ENCODE measurements at regions not wholly inside any gene's neighbourhood (a gene's known extent, or its start where the extent isn't known, plus 50 kb on each side); places are given as distances from the start of the nearest gene placed in this dataset.

DNA sequence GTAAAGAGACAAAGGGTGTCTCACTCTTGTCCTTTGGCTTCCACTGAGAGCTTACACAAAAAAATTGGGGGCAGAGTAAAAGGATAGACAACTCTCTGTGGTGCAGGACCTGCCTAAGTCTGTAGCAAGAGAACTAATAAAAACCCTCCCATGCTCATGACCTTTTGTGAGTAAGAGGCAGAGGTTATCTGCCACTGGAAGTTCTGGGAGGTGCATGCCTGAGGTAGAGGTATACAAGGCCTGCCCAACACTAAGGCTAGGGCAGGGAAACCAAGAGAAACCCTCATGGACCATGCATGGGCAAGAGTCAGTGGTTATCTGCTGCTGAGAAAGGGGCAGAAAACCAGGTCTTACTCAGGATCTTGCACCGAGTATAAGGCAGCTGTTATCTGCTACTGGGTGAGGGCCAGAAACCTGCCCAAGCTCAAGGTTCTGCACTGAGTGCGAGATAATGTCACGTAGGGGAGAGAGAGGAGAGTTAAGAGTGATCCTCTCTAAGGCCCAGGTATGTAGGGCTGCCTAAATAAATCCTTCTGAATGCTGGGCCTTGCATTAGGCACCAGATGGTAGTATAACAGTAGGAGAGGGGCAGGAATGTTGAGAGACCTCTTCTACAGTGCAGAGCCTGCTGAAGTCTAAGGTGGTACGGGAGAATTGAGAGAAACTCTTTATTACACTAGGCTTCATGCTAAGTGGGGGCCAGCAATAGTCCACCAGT, 143.4 kb downstream of the MACROH2A1 start:
- ATAC-seq = no peak
- H3K4me1 Mint-ChIP-seq = no peaks in the 10 kb centered on the region
- no peak overlapping the region for H3K27ac Mint-ChIP-seq
- no peaks in the 10 kb centered on the region for H3K36me3 Mint-ChIP-seq
- DNase-seq (ENCODE audit: low spot score in 2 of 2) = peak in 1 of 2 donors; percentile 28
- H3K9me3 Mint-ChIP-seq = peaks cover 4% of the 10 kb centered on the region
- no peak overlapping the region for H3K4me3 Mint-ChIP-seq

DNA sequence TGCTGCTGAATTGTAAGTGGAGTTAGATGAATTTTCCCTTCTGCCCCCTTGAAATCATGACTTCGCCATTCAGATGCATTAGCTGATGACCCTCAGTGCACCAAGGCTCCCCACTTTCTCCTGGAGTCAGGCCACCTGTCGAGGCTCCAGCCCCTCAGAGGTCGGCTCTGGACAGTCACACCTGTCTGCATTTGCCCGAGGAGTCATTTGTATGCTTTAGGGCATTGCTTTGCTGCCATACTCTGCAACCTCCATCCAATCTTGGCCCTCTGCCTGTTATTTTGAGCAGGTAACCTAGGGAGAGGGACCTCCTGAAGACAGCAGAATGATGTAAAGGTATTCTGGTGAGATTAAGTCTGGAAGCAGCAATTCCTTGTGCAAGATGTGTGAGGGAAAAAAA, 144.8 kb downstream of the MACROH2A1 start:
- H3K4me1 Mint-ChIP-seq = no peaks in the 10 kb centered on the region
- ATAC-seq = no peak
- no peaks in the 10 kb centered on the region for H3K36me3 Mint-ChIP-seq
- no peak overlapping the region for H3K27ac Mint-ChIP-seq
- no peaks in the 10 kb centered on the region for H3K9me3 Mint-ChIP-seq
- peak in 1 of 2 donors; percentile 20 for DNase-seq (ENCODE audit: low spot score in 2 of 2)
- no peak overlapping the region for H3K4me3 Mint-ChIP-seq

DNA sequence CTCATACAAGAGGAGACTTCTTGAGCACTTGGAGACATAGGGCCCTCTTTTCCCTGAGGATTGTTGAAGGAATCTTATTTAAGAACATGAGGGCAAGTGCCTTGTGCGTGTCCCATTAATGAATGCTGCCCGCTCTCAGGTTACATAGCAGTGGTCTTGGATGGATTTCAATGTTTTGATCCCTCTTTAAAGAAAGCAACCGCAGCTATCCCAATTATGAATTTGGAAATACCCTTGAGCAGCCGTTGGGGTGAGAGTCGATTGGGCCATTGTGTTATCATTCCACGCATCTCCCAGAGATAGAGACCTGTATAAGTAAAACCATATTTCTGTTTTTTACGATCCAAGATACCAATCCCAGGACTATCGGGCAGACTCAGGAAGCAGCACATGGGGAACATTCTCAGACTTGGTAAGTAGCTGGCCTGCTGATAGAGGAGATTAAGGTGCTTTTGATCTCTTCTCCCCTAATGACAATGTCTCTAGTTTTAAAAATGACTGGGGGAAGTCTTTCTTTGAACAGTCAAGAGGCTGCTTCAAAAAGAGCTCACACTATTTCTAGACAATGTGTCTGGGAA, 145.3 kb downstream of the MACROH2A1 start:
- Mint-ChIP-seq H3K36me3 (no peaks in the 10 kb centered on the region), H3K4me3 (no peak overlapping the region), H3K9me3 (no peaks in the 10 kb centered on the region), H3K4me1 (no peaks in the 10 kb centered on the region), H3K27ac (no peak overlapping the region)
- ATAC-seq (no peak), DNase-seq (ENCODE audit: low spot score in 2 of 2) (peak in 1 of 2 donors; percentile 25)

DNA sequence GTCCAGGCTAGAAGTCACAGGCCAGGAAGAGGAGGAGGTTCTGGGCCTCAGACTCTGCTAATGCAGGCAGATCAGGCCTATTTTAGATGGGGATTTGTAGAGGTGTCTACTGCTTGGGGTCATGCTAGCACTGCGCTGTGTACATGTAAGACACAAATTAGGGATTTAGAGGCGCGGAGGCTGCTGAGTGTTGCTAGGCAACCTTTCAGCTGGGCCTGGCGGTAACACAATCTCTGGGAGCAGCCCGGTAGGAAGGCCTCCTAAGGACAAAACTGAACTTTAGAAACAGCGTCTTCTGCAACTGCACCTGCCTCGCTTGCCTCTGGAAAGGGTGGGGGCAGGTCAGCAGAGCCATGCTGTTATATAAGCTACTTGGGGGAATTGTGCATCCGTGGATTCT, 147.9 kb downstream of the MACROH2A1 start:
- no peaks in the 10 kb centered on the region for H3K4me1 Mint-ChIP-seq
- DNase-seq (ENCODE audit: low spot score in 2 of 2) (peak in 1 of 2 donors; percentile 25), ATAC-seq (no peak)
- H3K9me3 Mint-ChIP-seq = no peaks in the 10 kb centered on the region
- no peak overlapping the region for H3K27ac Mint-ChIP-seq
- no peak overlapping the region for H3K4me3 Mint-ChIP-seq
- H3K36me3 Mint-ChIP-seq = no peaks in the 10 kb centered on the region

DNA sequence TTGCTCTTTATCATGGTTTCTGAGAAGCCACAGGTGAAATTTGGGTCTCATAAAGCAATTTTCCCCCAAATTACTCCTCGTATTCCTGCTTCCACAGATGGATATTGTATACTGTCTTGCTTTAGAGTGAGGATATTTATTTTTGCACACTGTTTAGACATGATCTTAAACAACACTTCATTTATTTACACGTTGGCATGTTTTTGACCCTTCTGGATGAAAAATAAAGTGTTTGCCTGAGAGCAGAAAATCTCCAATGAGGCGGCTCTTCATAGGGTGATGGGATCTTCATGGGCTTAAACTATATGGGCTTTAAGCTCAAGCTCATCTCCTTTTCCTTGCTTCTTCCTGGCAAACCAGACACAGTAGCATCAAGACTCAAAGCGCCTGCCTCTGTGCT, 148.4 kb downstream of the MACROH2A1 start:
- ATAC-seq (no peak), DNase-seq (ENCODE audit: low spot score in 2 of 2) (no peak)
- H3K9me3 Mint-ChIP-seq = no peaks in the 10 kb centered on the region
- no peaks in the 10 kb centered on the region for H3K36me3 Mint-ChIP-seq
- no peaks in the 10 kb centered on the region for H3K4me1 Mint-ChIP-seq
- H3K27ac Mint-ChIP-seq = no peak overlapping the region
- H3K4me3 Mint-ChIP-seq = no peak overlapping the region

DNA sequence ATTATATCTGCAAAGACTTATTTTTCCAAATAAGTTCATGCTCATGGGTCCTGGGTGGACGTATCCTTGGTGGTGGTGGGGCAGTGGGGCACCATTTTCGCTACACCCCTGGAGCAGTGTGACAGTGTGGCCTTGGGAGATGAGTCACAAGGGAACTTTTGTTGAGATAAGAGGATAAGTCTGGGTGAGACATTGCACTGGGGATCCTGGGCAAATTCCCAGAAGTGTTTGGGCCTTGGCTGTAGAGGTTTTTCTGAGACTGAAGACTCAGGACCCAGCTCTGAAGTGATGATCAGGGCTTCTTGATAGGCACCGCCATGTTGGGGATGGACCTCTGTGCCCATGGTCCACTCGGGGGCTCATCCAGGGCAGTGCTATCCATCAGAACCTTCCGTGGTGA, 149.4 kb downstream of the MACROH2A1 start:
- Mint-ChIP-seq H3K27ac (no peak overlapping the region), H3K4me1 (no peaks in the 10 kb centered on the region), H3K36me3 (no peaks in the 10 kb centered on the region), H3K4me3 (no peak overlapping the region), H3K9me3 (no peaks in the 10 kb centered on the region)
- ATAC-seq (no peak), DNase-seq (ENCODE audit: low spot score in 2 of 2) (peak in 1 of 2 donors; percentile 30)

DNA sequence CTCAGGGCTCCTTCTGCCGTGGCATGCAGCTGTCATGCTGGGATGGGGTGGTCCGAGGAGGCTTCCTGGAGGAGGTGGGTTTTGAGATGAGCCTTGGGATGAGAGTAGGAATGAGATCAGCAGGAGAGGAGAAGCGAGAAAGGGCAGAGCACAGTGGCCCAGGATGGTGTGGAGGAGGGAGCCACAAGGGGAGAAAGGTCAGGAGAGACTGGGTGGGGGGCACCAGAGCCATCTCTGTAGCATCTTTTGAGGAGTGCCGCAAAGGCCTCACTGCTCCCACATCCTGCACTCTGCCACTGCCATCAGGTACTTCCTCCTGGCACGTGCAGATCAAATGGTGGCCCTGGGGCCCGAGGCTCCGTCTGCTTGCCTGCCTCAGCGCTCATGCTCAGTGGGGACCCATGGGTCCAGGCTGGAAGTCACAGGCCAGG, 150.2 kb downstream of the MACROH2A1 start:
- no peaks in the 10 kb centered on the region for H3K4me1 Mint-ChIP-seq
- DNase-seq (ENCODE audit: low spot score in 2 of 2) = no peak
- no peak overlapping the region for H3K4me3 Mint-ChIP-seq
- H3K36me3 Mint-ChIP-seq = no peaks in the 10 kb centered on the region
- H3K9me3 Mint-ChIP-seq = no peaks in the 10 kb centered on the region
- ATAC-seq = no peak
- no peak overlapping the region for H3K27ac Mint-ChIP-seq

DNA sequence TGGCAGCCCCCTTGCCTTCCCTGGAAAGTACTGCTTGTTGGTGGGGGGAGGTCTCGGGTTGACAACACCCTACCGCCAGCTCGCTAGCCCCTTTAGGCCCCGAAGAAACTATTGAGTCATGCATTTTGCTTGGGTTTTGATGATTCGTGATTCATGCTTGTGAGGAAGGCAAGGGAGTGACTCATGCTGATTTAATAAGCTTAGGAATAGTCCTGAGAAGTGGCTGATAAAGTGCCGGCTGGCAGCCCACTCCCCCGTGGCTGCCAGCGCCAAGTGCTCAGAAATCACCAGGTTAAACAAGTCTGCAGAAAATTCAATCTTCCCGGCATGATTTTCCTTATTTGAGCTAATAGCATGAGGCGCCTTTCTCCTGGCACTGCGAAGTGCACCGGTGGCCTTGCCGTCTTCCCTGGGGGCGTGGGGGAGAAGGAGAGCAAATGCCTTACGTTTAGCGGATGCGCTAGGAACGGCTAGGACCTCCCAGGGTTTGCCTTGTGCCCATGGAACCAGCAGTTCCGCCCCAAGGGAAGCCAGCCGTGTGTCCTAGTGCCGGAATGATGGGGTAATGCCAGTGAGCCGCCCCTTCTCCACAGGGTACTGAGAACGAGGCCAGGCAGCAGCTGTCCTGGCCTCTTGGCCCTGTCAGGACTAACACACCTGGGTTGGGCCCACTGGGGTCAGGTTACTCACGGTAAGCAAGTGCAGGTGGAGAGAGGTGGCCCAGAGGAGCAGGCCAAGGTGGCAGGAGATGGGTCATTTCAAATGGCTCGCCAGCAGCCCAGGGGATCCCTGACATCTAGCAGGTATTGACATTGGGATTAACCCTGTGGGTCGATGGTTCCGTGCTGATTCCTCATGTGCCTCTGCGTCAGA, 151.9 kb downstream of the MACROH2A1 start:
- Mint-ChIP-seq H3K4me1 (no peaks in the 10 kb centered on the region), H3K27ac (no peak overlapping the region), H3K9me3 (no peaks in the 10 kb centered on the region), H3K4me3 (no peak overlapping the region), H3K36me3 (no peaks in the 10 kb centered on the region)
- DNase-seq (ENCODE audit: low spot score in 2 of 2) (no peak), ATAC-seq (peak; percentile 20)

DNA sequence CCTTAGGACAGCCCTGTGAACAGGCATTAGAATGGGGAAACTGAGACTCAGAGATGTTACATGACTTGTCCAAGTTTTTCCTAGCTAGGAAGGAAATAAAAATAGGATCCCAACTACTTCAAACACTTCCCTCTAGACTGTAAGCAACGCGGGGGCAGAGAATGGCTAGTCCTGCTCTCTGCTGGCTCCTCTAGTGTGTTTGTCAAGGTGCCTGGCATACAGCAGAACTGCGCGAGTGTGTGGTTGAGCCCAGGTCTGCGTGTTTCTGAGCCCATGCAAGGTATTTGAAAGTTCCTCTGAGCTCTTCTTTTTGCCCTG, 152.5 kb downstream of the MACROH2A1 start:
- Mint-ChIP-seq H3K4me3 (no peak overlapping the region), H3K36me3 (no peaks in the 10 kb centered on the region), H3K4me1 (no peaks in the 10 kb centered on the region), H3K9me3 (no peaks in the 10 kb centered on the region), H3K27ac (no peak overlapping the region)
- no peak for DNase-seq (ENCODE audit: low spot score in 2 of 2)
- ATAC-seq = peak; percentile 2

DNA sequence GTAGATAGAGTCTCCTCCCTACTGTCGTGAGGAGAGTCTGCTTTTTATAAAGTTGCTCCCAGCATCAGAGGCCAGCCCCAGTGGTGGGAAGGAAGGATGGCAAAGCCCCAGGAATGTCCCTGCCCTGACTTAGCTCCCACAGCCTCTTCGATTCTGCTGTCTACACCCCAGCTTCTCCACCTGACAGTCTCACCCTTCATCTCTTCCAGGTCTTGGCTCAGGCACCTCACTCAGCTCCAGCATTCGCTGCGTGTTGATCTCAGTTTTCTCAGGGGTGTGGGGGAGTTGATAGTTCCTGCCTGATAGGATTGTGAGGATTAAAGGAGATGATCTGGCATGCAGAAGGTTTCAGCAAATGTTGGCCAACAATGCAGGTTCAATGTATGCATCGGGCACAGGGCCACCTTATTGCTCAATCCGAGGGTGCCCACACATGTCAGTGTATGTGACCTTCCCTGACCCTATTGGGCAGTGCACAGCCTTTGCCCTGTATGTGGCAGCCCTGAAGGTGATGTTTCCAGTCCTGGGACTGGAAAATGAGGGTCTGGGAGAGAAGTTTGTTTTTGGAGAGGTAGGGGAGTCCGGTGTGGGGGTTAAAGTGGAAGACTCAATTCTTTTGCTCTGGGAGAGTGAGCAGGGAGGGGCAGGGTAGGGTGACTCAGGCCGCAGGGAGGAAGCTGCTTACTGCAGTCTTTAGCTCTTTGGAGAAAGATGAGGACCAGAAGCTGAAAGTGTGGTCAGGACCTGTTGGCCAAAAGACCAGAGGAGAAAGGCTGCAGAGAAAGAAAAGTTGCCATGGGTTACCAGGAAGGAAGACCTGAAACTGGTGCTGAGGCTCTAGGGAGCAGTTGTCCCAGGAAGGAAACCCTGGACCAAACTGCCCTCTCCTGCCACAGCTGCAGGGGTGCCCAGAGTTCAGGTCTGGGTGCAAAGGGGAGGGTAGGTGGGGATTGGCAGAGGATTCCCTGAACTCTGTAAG, 153.2 kb downstream of the MACROH2A1 start:
- H3K9me3 Mint-ChIP-seq = no peaks in the 10 kb centered on the region
- H3K4me1 Mint-ChIP-seq = no peaks in the 10 kb centered on the region
- DNase-seq (ENCODE audit: low spot score in 2 of 2) (no peak), ATAC-seq (no peak)
- no peak overlapping the region for H3K4me3 Mint-ChIP-seq
- no peak overlapping the region for H3K27ac Mint-ChIP-seq
- H3K36me3 Mint-ChIP-seq = no peaks in the 10 kb centered on the region

DNA sequence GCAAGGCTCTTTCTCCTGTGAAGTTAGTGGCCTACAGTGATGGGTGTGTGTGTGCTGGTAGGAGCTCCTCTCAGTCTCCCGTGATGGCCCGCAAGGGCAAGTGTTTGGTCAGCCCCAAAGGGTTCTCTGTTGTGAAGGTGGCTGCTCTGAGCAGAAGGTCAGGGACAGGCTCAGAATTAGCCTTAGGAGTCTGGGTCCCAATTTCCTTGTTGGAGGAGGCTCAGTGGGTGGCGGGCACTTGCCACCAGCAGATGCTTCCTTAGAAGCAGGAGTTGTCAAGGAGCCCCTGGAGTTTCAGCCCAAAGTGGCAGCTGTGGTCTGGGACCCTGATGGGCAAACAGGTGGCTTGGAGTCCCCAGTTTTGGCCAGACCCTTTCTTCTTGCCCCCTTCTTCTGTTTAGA, 154.4 kb downstream of the MACROH2A1 start:
- DNase-seq (ENCODE audit: low spot score in 2 of 2) (no peak), ATAC-seq (no peak)
- H3K4me1 Mint-ChIP-seq = no peaks in the 10 kb centered on the region
- H3K27ac Mint-ChIP-seq = no peak overlapping the region
- no peaks in the 10 kb centered on the region for H3K36me3 Mint-ChIP-seq
- H3K9me3 Mint-ChIP-seq = no peaks in the 10 kb centered on the region
- H3K4me3 Mint-ChIP-seq = no peak overlapping the region

DNA sequence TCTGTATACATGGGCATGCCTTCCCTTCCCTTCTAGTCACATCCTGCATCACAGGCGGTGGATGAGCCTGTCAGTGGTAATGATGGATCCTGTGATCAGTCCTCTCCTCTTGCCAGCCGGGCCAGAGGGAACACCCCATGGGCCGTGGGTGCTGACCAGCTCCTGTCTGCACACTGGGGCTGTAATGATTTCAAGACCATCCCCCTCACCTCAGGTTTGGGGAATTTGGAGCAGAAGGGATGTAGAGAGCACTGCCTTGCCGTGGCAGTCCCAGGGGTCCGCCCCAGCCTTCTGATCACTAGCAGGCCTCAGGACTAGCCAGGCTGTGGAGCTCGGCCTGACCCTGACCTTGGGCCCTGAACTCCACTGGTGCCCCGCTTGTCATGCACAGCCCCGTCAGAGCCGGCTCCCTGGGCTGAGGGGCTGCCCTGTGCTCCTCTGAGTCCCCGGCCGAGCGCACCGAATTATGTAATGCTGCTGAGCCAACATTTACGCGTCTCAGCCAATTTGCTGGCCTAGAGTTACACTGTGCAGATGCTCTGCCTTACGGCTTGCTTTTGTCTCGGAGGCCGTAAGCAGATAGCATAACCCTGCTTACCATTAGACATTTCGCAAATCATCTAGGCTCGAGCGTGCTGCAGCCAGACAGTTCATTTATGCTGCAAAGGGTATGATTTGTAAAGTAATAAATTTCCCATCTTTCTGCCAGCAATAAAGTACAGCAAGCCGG, 155.3 kb downstream of the MACROH2A1 start:
- H3K36me3 Mint-ChIP-seq = no peaks in the 10 kb centered on the region
- DNase-seq (ENCODE audit: low spot score in 2 of 2) = no peak

DNA sequence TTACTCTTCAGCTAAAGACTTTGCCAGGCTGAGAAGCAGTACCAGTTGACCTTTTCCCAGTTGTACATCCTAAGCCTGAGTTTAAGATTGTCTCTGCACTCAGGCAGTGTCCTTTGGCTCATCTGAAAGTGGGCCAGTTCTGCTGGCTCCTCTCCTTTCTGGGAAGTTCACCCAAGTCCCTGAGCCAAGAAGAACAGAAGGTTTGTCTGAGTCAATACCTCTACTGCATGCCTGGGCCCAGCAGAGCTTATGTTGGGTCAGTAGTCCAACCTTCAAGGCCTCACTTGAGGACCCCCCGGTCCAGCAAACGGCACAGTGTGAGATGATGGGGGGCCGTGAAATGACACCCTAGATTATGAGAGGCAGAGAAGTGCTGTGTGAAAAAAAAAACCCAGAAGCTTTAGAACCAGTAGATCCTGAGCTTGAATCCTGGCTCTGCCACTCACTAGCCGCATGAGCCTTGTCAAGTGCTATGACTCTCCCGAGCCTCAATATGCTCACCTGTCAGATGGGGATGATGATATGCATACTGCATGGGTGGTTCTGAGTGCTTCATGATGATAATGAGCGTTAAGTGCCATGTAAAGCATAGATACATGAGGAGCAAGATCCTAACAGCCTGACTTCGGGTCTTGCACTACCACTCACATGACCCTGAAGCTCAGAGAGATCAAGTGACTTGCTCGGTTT, 156.0 kb downstream of the MACROH2A1 start:
- no peak for DNase-seq (ENCODE audit: low spot score in 2 of 2)
- no peak overlapping the region for H3K4me3 Mint-ChIP-seq

More for the DNA sequence above, 155.3 kb downstream of the MACROH2A1 start:
- H3K9me3 Mint-ChIP-seq = no peaks in the 10 kb centered on the region
- no peak overlapping the region for H3K27ac Mint-ChIP-seq
- no peaks in the 10 kb centered on the region for H3K4me1 Mint-ChIP-seq
- no peak overlapping the region for H3K4me3 Mint-ChIP-seq
- ATAC-seq = no peak

More for the DNA sequence above, 156.0 kb downstream of the MACROH2A1 start:
- Mint-ChIP-seq H3K27ac (no peak overlapping the region), H3K4me1 (no peaks in the 10 kb centered on the region), H3K9me3 (no peaks in the 10 kb centered on the region), H3K36me3 (no peaks in the 10 kb centered on the region)
- ATAC-seq = no peak
